LoVo (cell line): ENCODE measurements at regions not wholly inside any gene's neighbourhood (a gene's known extent, or its start where the extent isn't known, plus 50 kb on each side); places are given as distances from the start of the nearest gene placed in this dataset.

Experiments used
- DNase-seq: peaks from one replicate; pipeline ENCODE4 v3.0.0-alpha.2; 2016; ENCODE audit warnings: low spot score

- no peak for DNase-seq
Measured at GRCh38 chr5:6166698-6167394, 211.5 kb downstream of the MED10 start.

GRCh38 chr5:6163913-6164312 is 214.4 kb downstream of the MED10 start:
- no peak for DNase-seq

- no peak for DNase-seq
Measured at GRCh38 chr5:6162175-6162574, 216.2 kb downstream of the MED10 start.

- no peak for DNase-seq
Measured at GRCh38 chr5:6161257-6161656, 217.1 kb downstream of the MED10 start.

GRCh38 chr5:6159832-6160430 is 218.4 kb downstream of the MED10 start:
- no peak for DNase-seq

- DNase-seq: peak; percentile 4
Measured at GRCh38 chr5:6158974-6159831, 219.1 kb downstream of the MED10 start.

GRCh38 chr5:6154216-6154615 is 224.1 kb downstream of the MED10 start:
- no peak for DNase-seq

GRCh38 chr5:6146271-6146670 is 232.1 kb downstream of the MED10 start:
- DNase-seq: no peak

GRCh38 chr5:6145616-6146237 is 232.6 kb downstream of the MED10 start:
- DNase-seq: no peak

GRCh38 chr5:6143523-6143922 is 234.8 kb downstream of the MED10 start:
- no peak for DNase-seq

- no peak for DNase-seq
Measured at GRCh38 chr5:6142353-6142752, 236.0 kb downstream of the MED10 start.

- no peak for DNase-seq
Measured at GRCh38 chr5:6140219-6140618, 238.1 kb downstream of the MED10 start.

- DNase-seq: no peak
Measured at GRCh38 chr5:6135977-6136376, 242.4 kb downstream of the MED10 start.

GRCh38 chr5:6134281-6134680 is 244.1 kb downstream of the MED10 start:
- DNase-seq: no peak

GRCh38 chr5:6125781-6126180 is 252.6 kb downstream of the MED10 start:
- DNase-seq: no peak

- DNase-seq: no peak
Measured at GRCh38 chr5:6118691-6119090, 259.7 kb downstream of the MED10 start.

- no peak for DNase-seq
Measured at GRCh38 chr5:6117212-6117611, 261.1 kb downstream of the MED10 start.

GRCh38 chr5:6115852-6116251 is 262.5 kb downstream of the MED10 start:
- no peak for DNase-seq

- DNase-seq: no peak
Measured at GRCh38 chr5:6112538-6112937, 265.8 kb downstream of the MED10 start.

GRCh38 chr5:6112125-6112524 is 266.2 kb downstream of the MED10 start:
- no peak for DNase-seq

GRCh38 chr5:6111131-6111530 is 267.2 kb downstream of the MED10 start:
- DNase-seq: no peak

GRCh38 chr5:6110441-6111005 is 267.8 kb downstream of the MED10 start:
- no peak for DNase-seq
